ENCODE measurements at regions not wholly inside any gene's neighbourhood (a gene's known extent, or its start where the extent isn't known, plus 50 kb on each side); places are given as distances from the start of the nearest gene placed in this dataset.

GRCh38 chr2:228339525-228339924 lies 158.0 kb upstream of the SPHKAP start:
- TF ChIP-seq POLR2A (IDR thresholded peaks at IDR 0.05; ENCODE audit: low read length), result no peak
- TF ChIP-seq GATA1 (IDR thresholded peaks at IDR 0.05; ENCODE audit: low read depth, low read length), result no peak
